RWPE1 (cell line): ENCODE measurements at regions not wholly inside any gene's neighbourhood (a gene's known extent, or its start where the extent isn't known, plus 50 kb on each side); places are given as distances from the start of the nearest gene placed in this dataset.

ENCODE experiments used
- CTCF ChIA-PET: fragments of 350-600 bp; sonication (Branson Sonifier 250); formaldehyde crosslinking; extraction: SDS; loops from one replicate; lab custom pipeline; 2021; lab: Yijun Ruan, JAX
- POLR2A ChIA-PET: fragments of 400-600 bp; formaldehyde crosslinking; extraction: SDS; loops from one replicate; lab custom pipeline; 2020; ENCODE audit warnings: antibody characterized with exemption; ENCODE audit not compliant: low non-redundant PET; lab: Yijun Ruan, JAX
- DNase-seq: peaks from one replicate; pipeline ENCODE4 v3.0.0; 2012; ENCODE audit warnings: low spot score
- H3K27ac ChIP-seq: fragments of 450-650 bp; 2 replicates; pipeline ENCODE4 v1.5.1; 2017
- TF ChIP-seq, protein P1 (sequence below): fragments of 450-650 bp; conservative IDR thresholded peaks from 2 replicates; pipeline ENCODE4 v1.5.1; 2017; ENCODE audit warnings: low read depth, mild to moderate bottlenecking

DNA sequence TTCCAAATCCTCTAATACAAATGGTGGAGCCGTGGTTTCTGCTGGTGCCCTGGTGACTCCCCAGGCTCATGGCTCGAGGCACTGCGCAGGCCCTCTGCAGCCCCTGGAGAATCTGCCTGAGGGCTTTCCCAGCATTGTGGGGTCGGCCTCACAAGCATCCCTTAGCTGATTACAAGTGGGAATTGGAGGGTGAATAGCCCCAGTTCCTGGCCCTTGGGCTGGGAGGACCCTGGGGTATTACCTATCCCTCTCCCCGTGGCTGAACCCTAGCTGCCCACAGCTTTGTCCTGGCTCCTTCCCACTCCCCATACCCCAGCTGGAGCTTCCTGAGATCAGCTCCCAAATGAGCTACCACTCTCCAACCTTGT, 212.2 kb upstream of the CST7 start:
- DNase-seq = no peak
- TF ChIP-seq, protein P1, sequence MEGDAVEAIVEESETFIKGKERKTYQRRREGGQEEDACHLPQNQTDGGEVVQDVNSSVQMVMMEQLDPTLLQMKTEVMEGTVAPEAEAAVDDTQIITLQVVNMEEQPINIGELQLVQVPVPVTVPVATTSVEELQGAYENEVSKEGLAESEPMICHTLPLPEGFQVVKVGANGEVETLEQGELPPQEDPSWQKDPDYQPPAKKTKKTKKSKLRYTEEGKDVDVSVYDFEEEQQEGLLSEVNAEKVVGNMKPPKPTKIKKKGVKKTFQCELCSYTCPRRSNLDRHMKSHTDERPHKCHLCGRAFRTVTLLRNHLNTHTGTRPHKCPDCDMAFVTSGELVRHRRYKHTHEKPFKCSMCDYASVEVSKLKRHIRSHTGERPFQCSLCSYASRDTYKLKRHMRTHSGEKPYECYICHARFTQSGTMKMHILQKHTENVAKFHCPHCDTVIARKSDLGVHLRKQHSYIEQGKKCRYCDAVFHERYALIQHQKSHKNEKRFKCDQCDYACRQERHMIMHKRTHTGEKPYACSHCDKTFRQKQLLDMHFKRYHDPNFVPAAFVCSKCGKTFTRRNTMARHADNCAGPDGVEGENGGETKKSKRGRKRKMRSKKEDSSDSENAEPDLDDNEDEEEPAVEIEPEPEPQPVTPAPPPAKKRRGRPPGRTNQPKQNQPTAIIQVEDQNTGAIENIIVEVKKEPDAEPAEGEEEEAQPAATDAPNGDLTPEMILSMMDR = no peak
- ChIA-PET CTCF (no interaction called here), POLR2A (no interaction called here)
- no peak overlapping the region for H3K27ac ChIP-seq

DNA sequence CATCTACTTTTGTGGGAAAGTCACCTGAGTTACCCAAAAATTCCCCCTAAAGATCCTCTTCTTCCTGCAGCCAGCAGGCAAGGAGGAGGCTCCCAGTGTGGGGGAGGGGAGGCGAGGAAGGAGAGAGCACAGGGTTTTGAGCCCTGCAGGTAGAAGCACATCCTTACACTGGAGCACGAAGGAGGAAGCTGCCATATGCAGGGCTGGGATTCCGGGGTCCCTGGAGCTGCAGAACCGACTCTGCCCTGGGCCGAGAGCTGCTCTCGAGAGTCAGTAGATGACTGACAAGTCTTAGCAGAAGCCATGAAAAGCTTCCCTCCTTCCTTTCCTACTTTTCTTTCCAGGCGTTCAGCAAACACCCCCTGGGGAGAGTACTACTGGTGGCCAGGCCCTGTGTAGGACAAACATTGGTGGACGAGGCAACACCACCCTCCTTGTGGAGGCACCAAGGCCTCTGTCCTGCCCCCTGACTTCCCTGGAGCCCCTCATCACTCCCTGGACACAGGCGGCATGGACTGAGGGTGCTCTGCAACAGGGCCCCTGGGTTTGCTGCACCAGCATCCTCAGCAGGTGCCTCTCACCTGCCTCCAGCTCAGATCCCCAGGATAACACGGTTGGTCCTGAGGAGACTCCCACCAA, 211.7 kb upstream of the CST7 start:
- ChIA-PET CTCF (no interaction called here), POLR2A (no interaction called here)

DNA sequence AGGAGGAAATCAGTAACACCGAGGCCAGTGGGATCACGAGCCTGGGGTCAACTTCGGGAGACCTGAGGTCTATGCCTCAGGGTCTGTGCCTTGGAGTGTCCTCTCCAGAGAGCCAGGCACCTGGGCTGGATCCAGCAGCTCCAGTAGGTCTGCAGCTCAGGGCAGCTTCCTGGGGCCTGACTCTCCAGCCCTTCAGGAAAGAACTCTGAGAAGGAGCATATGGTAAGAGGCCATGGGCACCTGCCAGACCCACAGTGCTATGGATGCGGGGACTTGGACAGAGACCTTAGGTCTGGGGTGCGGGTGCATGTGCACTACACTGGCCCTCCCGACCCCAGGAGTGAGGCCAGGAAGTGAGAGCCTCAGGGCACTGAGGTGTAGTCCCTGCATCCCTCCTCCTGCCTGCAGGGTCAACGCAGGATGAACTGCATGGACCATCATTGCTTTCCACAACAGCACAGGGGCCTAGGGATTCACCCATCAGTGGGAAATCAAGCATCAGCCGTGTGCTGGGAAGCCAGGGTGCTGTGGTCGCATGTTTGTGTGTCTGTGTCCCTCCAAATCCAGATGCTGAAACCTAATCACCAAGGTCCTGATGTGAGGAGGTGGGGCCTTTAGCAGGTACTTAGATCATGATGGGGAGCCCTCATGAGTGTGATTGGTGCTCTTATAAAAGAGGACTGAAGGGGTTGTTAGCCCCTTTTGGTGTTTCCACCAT, 210.9 kb upstream of the CST7 start:
- POLR2A ChIA-PET = no interaction called here
- TF ChIP-seq, protein P1 = no peak
- no peak for DNase-seq
- CTCF ChIA-PET = no interaction called here
- H3K27ac ChIP-seq = no peak overlapping the region

More for the DNA sequence above, 211.7 kb upstream of the CST7 start:
- no peak for DNase-seq
- no peak overlapping the region for H3K27ac ChIP-seq
- TF ChIP-seq, protein P1 = no peak

DNA sequence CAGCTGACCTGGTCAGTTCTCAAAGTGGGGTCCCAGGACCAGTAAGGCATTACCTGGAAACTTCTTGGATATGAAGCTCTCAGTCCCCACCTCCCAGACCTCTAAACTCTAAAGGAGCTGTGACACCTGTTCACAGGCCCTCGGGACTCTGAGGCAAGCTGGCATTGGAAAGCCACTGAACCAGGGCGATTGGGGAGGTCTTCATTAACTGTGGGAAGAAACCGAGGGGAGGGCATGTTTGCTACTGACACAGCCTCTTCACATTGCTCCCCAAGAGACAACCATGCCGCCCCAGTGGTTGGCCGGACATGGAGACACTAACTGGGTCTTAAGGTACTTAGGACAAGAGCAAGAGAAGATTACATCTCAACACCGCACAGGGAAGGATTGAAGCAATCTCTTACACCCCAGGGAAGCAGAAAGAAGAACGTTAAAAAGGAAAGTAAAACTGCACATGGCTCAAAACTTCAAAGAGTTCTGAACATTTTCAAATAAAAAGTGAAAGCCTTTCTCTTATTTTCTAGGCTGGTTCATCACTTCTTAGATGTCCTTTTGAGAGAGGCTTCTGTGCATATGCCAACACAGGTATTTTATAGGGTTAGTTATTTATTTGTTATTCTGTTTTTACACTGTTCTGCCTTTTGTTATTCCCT, 210.0 kb upstream of the CST7 start:
- DNase-seq = no peak
- CTCF ChIA-PET = no interaction called here
- H3K27ac ChIP-seq = no peak overlapping the region
- POLR2A ChIA-PET = no interaction called here
- TF ChIP-seq, protein P1 = no peak

DNA sequence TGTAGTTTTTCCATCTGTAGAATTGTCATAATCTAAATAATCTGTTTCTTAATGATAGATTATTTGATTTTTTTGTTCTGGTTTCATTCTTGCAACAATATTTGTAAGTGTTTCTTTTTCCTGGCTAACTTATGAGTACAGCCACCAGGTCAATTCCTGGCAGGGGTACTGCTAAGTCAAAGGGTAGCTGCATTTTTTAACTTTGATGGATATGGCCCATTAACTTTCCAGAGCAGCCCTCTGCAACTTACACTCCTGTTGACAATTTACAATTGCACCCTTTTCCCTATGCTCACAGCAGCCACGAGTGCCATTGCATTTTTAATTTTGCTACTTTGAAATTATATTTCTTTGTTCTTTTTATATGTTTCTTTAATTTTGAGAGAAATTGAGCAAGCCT, 209.3 kb upstream of the CST7 start:
- CTCF ChIA-PET = interaction anchor here (0.7 kb wide), 1 partner anchor 1485 kb away, joined by 4 read pairs; no protein-coding TSS in a partner anchor
- no peak for DNase-seq
- H3K27ac ChIP-seq = no peak overlapping the region
- POLR2A ChIA-PET = no interaction called here
- TF ChIP-seq, protein P1 = no peak

DNA sequence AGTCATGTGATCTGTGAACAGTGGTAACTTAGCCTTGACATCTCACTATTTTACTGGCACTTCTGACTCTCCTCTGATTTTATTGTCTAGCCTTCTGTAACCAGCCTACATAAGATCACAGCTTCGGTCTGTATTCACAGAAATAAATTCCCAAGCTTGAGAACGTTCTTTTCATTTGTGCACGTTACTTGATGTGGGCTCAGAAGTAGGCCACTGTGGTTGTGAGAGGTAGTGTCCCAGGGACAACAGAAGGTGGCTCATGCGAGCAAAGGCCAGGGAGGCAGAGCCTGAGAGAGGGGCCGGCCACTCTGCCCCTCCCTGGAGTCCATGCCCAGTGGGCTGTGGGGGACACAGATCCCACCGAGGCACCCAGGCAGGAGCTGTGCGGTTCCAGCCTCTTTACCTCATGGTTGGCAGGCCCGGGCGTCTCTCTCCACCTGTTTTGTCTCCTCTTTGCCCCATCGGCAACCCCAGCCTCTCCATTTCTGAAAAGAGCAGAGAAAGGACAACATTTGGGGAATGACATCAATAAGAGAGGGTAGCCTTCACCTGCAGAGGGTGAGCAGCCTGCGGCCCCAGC, 207.5 kb upstream of the CST7 start:
- no peak overlapping the region for H3K27ac ChIP-seq
- CTCF ChIA-PET = interaction anchor here (0.7 kb wide), 1 partner anchor 40 kb away, joined by 4 read pairs; no protein-coding TSS in a partner anchor
- POLR2A ChIA-PET = no interaction called here
- no peak for DNase-seq
- TF ChIP-seq, protein P1 = no peak
